ENCODE measurements at regions not wholly inside any gene's neighbourhood (a gene's known extent, or its start where the extent isn't known, plus 50 kb on each side); places are given as distances from the start of the nearest gene placed in this dataset.

DNA sequence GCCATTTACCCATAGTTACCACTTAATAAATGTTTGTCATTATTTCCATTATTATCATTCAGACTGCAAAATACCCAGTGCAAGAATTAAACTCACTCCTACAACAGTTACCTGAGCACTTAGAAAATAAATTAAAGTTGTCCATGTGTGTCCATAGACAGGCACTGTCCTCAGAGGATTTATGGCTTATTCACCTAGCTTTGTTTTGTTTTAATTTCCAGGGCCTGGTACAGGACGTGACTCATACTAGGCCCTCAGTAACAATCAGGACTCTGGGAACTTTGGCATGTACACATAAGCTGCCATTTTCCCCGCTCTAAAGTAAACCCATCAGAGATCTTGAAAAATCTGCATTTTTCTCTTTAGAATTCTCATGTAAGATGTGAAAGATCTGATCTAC lies 458.5 kb upstream of the ARRDC4 start:
- DNase-seq (ENCODE audit: low spot score): no peak

DNA sequence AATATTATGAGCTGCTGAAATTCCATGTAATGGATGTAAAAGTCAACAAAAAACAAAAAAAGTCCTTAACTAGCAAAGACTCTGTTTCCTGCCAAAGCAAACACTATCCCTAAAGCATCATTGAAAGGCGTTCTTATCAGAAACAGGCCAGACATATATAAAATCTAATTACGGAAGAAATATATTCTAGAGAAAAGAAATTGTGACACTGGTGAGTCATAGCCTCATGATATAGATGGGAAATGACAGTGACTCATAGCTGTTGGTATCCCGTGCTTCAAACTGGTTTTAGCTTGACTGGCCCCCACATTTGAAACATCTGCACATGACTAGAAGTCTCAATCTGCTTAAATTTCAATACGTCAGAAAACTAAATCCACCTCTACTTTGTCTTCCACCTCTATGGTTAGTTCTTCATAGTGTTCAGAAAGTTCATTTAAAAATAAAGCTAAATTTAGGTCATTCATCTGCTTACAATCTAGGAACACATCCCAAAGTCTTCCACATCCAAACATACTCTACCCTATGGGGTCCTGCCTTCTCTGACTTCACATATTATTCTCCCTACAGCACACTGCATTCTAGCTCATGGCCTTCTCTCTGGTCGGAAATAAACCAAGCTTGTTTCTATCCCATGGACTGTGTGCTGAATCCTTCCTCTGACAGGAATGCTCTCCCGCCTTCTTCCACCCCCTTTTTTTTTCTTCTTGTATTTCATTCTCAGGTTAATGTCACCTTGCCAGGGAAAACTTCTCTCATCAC lies 456.3 kb upstream of the ARRDC4 start:
- no peak for DNase-seq (ENCODE audit: low spot score)

DNA sequence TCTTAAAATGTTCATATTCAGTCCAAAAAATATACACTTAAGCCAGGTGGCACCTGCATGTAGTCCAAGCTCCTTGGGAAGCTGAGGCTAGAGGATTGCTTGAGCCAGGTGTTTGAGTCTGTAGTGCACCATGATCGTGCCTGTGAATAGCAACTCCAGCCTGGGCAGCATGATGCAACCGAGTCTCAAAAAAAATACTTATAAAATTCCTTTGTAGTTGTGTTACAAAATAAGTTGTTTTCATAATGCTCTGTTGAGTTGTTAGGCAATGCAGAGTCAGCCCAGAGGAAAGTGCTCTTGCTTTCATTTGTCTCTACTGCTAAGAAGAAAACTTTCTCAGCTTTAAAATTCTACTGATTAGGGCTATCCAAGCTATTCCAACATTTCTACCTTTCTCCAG lies 442.8 kb upstream of the ARRDC4 start:
- no peak for DNase-seq (ENCODE audit: low spot score)

GRCh38 chr15:97520689-97521088 lies 439.8 kb upstream of the ARRDC4 start:
- DNase-seq (ENCODE audit: low spot score): no peak

DNA sequence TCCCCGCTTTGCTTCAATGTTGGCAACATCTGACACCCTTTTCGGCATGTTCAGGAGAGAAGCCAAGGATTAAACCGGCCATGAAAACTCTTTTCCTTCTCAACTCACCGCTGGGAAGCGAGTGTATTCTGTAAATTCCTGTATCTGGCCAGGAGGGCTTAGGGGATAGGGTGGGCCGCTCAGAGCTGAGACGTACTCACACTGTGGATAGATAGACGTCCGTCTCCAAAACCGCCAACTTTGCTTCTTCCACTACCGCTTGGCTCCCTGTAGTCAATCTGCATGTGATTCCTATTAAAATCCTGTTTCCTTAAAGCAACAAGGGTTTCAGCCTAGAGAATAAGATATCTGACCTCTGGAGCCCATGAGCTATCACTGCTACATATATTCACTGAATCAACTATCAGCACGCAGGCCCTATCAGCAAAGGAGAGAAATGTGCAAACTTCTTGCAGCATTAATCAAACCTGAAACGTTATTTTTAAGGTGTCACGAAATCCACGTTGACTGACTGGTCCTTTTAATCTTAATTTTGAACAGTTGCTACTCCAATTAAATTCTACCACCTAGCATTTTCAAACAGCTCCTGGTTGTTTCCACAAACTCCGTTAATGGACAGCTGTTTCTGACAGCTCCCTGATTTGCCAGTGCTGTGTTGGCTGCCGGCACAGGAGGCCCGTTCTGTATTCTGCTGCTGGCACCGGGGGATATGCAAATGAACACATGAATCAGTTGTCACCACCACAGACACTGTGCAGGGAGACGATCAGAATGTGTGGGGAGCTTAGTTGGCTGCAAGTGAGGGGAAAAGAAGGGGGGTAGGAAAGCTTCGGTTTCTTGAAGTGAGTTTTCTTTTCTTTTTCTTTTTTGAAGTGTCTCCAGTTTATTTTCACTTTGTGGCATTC lies 438.9 kb upstream of the ARRDC4 start:
- DNase-seq (ENCODE audit: low spot score): no peak

- DNase-seq (ENCODE audit: low spot score): peak; percentile 1
Observed at GRCh38 chr15:97522347-97522746, 438.2 kb upstream of the ARRDC4 start.

DNA sequence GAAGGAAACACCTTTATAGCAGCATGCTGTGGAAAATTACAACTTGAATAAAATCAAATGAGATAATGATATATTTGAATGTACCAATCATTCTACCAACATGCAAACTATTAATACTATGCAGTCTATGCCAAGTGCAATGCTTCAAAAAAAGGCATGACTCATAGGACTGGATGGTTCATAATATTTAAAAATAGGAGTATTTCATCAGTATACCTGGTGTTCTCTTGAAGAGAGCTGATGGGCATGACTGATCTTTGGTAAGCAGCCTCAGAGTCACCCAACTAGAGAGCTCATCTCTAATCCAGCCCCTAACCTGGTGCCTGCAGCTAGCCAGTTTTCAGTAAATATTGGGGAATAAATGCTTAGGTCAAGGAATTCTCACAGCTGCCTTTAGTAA lies 434.7 kb upstream of the ARRDC4 start:
- DNase-seq (ENCODE audit: low spot score): no peak

- DNase-seq (ENCODE audit: low spot score): no peak
Observed at GRCh38 chr15:97528238-97528637, 432.3 kb upstream of the ARRDC4 start.

- no peak for DNase-seq (ENCODE audit: low spot score)
Observed at GRCh38 chr15:97545799-97546198, 414.7 kb upstream of the ARRDC4 start.

DNA sequence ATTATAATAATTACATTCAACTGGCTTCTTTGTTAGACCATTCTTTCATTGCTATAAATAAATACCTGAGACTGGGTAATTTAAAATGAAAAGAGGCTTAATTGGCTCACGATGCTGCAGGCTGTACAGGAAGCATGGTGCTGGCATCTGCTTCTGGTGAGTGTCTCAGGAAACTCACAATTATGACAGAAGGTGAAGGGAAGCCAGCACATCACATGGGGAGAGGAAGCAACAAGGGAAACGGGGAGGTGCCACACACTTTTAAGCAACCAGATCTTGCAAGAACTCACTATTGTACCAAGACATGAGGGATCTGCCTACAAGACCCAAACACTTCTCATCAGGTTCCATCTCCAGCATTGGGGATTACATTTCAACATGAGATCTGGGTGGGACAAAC lies 413.1 kb upstream of the ARRDC4 start:
- DNase-seq (ENCODE audit: low spot score): no peak

- DNase-seq (ENCODE audit: low spot score): no peak
Observed at GRCh38 chr15:97561529-97561928, 399.0 kb upstream of the ARRDC4 start.

DNA sequence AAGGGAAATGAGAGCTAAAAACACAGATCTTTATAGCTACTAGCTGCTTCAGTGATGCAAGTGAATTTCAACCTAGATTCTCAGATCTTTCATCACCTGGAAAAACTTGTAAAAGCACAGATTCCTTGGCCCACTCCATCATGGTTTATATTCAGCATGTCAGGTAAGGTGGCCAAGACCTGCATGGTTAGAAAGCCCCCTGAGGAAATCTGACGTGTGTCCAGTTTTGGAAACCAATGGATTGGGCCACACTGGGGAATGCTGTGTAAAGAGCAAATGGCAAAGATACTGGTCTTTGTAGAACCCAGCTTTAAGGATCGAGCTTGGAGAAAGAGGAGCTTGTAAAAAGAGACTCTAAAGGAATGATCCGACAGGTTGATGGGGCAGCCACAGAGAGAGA lies 397.0 kb upstream of the ARRDC4 start:
- DNase-seq (ENCODE audit: low spot score): no peak

GRCh38 chr15:97566961-97567360 lies 393.5 kb upstream of the ARRDC4 start:
- no peak for DNase-seq (ENCODE audit: low spot score)

- no peak for DNase-seq (ENCODE audit: low spot score)
Observed at GRCh38 chr15:97567411-97567810, 393.1 kb upstream of the ARRDC4 start.

GRCh38 chr15:97576929-97577645 lies 383.4 kb upstream of the ARRDC4 start:
- no peak for DNase-seq (ENCODE audit: low spot score)

GRCh38 chr15:97585408-97585807 lies 375.1 kb upstream of the ARRDC4 start:
- DNase-seq (ENCODE audit: low spot score): no peak

DNA sequence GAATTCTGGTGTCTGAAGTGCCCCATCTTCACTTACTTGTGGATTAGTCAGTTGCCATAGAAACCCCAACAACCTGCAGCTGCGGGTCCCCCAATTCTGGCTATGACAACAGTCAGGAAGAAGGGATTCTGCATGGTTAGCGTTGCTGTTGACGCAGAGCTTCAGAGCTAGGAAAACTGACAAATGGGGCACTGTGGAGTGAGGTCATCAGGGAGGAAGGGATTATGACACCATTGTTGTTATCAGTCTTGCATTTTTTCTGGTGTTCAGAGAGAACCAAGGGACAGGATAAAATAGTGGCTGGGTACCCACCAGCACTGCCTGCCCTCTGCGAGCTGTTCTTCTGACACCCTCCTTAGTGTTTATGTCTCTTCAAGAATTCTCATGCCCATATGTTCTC lies 367.7 kb upstream of the ARRDC4 start:
- DNase-seq (ENCODE audit: low spot score): no peak

- no peak for DNase-seq (ENCODE audit: low spot score)
Observed at GRCh38 chr15:97597801-97598200, 362.7 kb upstream of the ARRDC4 start.

GRCh38 chr15:97598353-97598798 lies 362.1 kb upstream of the ARRDC4 start:
- no peak for DNase-seq (ENCODE audit: low spot score)

DNA sequence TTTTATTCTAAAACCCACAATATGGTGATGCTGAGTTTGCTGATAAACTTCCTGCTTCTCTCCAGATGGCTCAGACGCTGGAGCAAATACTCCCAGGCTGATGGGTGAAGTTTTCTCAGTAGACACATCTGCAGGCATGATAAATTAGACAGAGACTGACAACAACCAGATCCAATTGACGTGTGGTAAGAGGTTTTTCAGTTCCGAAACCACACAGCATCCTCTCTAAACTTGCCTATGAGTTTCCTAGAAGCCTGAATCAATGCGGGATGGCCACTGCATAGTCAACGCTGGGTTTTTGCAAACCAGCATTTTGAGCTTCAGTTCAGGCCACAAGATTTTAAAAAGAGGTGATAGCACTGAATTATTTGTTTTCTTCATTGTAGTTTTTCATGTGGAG lies 360.3 kb upstream of the ARRDC4 start:
- no peak for DNase-seq (ENCODE audit: low spot score)

DNA sequence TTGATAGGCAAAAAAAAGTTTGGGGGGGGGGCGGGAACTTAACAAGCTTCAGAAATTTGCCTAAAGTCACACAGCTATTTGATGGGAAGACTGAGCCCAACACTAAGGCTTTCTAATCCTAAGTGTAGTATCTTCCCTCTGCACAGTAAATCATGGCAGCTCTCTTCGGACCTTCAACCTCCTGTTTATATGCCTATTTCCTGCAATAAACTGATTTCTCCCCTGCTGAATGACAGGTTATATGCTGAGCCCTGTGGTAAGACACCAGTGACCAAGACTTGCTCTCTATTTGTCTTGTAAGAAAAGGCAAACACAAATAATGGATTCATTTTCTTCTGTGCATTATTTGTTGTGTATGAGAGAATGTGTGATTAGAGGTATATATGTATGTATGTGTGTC lies 355.8 kb upstream of the ARRDC4 start:
- DNase-seq (ENCODE audit: low spot score): no peak

DNA sequence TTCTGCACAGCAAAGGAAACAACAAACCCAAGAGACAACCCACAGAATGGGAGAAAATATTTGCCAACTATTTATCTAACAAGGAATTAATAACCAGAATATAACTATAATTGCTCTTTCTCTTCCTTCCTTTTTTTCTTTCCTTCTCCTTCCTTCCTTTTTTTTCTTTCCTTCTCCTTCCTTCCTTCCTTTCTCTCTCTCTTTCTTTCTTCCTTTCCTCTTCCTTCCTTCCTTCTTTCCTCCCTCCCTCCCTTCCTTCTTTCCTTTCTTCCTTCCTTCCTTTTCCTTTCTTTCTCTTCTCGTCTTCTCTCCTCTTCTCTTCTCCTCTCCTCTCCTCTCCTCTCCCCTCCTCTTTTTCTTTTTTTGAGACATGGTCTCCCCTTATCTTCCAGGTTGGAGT lies 345.4 kb upstream of the ARRDC4 start:
- DNase-seq (ENCODE audit: low spot score): no peak

Measured in GM03348 (cell line).